IMR-90 (cell line): ENCODE measurements at regions not wholly inside any gene's neighbourhood (a gene's known extent, or its start where the extent isn't known, plus 50 kb on each side); places are given as distances from the start of the nearest gene placed in this dataset.
"Not testable (repeated sequence)": the region's sequence is repeated elsewhere in the genome, so short reads cannot be mapped to it uniquely, and the experiment has no call there.

Experiments used
- ATAC-seq: fragments of 200-7000 bp; cut with Tn5 transposase; 2 replicates; pipeline ENCODE4 v1.9.1; 2020; ENCODE audit warnings: low read depth, mild to moderate bottlenecking, moderate library complexity
- BruUV-seq: library from RNA; stranded (reverse); fragments of 400-500 nt; replicated peaks from 2 replicates; lab custom pipeline; 2021; lab: Mats Ljungman, UMichigan
- CTCF ChIA-PET: fragments of 300-600 bp; formaldehyde crosslinking; extraction: SDS; loops from one replicate; lab custom pipeline; 2021; ENCODE audit warnings: antibody characterized with exemption; lab: Yijun Ruan, JAX
- POLR2A ChIA-PET: fragments of 300-600 bp; sonication (Branson Sonifier 250); formaldehyde crosslinking; loops from one replicate; lab custom pipeline; 2022; ENCODE audit warnings: antibody characterized with exemption; ENCODE audit not compliant: unreplicated experiment; lab: Charles Lee
- DNase-seq: peaks from one replicate; pipeline ENCODE4 v3.0.0; 2013
- H2AFZ ChIP-seq: replicated peaks from 2 replicates; pipeline ENCODE3; 2013; ENCODE audit warnings: low read length, mild to moderate bottlenecking; ENCODE audit not compliant: poor library complexity
- H2AK5ac ChIP-seq: 2 replicates; pipeline ENCODE4 v1.6.1; 2013; ENCODE audit warnings: low read depth, low read length, inconsistent platforms
- H2AK9ac ChIP-seq: replicated peaks from 2 replicates; pipeline ENCODE3; 2013; ENCODE audit warnings: mild to moderate bottlenecking, low read depth, low read length, moderate library complexity; ENCODE audit not compliant: poor library complexity
- H2BK120ac ChIP-seq: 2 replicates; pipeline ENCODE4 v1.6.1; 2013; ENCODE audit warnings: low read depth, low read length, inconsistent platforms
- H2BK15ac ChIP-seq: 3 replicates; pipeline ENCODE4 v1.6.1; 2013; ENCODE audit warnings: low read depth, low read length, inconsistent platforms
- H2BK20ac ChIP-seq: 2 replicates; pipeline ENCODE4 v1.6.1; 2013; ENCODE audit warnings: low read depth, mild to moderate bottlenecking, inconsistent platforms, low read length, moderate library complexity
- H2BK5ac ChIP-seq: 2 replicates; pipeline ENCODE4 v1.6.1; 2013; ENCODE audit warnings: mild to moderate bottlenecking, low read depth, low read length, inconsistent platforms; ENCODE audit not compliant: poor library complexity, severe bottlenecking
- H3K14ac ChIP-seq: replicated peaks from 2 replicates; pipeline ENCODE4 v1.6.1; 2013; ENCODE audit warnings: low read depth, low read length, inconsistent platforms
- H3K18ac ChIP-seq: 2 replicates; pipeline ENCODE4 v1.6.1; 2013; ENCODE audit warnings: low read depth, low read length, control low read depth
- H3K23ac ChIP-seq: 2 replicates; pipeline ENCODE4 v1.6.1; 2013; ENCODE audit warnings: low read depth, low read length, inconsistent platforms
- H3K27ac ChIP-seq: 2 replicates; pipeline ENCODE4 v1.5.1; 2013; ENCODE audit warnings: mild to moderate bottlenecking, control low read depth, low read length; ENCODE audit not compliant: insufficient read depth
- H3K27me3 ChIP-seq: 2 replicates; pipeline ENCODE4 v1.6.1; 2013; ENCODE audit warnings: low read length; ENCODE audit not compliant: control insufficient read depth, insufficient read depth
- H3K36me3 ChIP-seq: 2 replicates; pipeline ENCODE4 v1.6.1; 2013; ENCODE audit warnings: low read length, mixed read lengths; ENCODE audit not compliant: control insufficient read depth, insufficient read depth
- H3K4ac ChIP-seq: 2 replicates; pipeline ENCODE4 v1.6.1; 2013; ENCODE audit warnings: low read depth, low read length, inconsistent platforms
- H3K4me1 ChIP-seq: 2 replicates; pipeline ENCODE4 v1.6.1; 2013; ENCODE audit warnings: low read length, mixed read lengths; ENCODE audit not compliant: control insufficient read depth, insufficient read depth
- H3K4me2 ChIP-seq: 2 replicates; pipeline ENCODE4 v1.6.1; 2013; ENCODE audit warnings: low read depth, mild to moderate bottlenecking, control low read depth, low read length, moderate library complexity
- H3K4me3 ChIP-seq: 2 replicates; pipeline ENCODE4 v1.5.1; 2013; ENCODE audit warnings: low read depth, mild to moderate bottlenecking, control low read depth, low read length, moderate library complexity; ENCODE audit not compliant: insufficient read depth
- H3K56ac ChIP-seq: 2 replicates; pipeline ENCODE4 v1.6.1; 2013; ENCODE audit warnings: low read length, inconsistent platforms; ENCODE audit not compliant: insufficient read depth; ENCODE audit errors: extremely low read depth
- H3K79me1 ChIP-seq, 2 experiments: 2 replicates each; pipeline ENCODE4 v1.6.1; 2013; ENCODE audit warnings: low read length in 2 of 2, inconsistent platforms in 1 of 2, low read depth in 1 of 2
- H3K9ac ChIP-seq: 2 replicates; pipeline ENCODE4 v1.6.1; 2013; ENCODE audit warnings: low read depth, low read length, control low read depth
- H3K9me1 ChIP-seq: 2 replicates; pipeline ENCODE4 v1.6.1; 2013; ENCODE audit warnings: low read length, inconsistent platforms; ENCODE audit not compliant: insufficient read depth
- H3K9me3 ChIP-seq: 2 replicates; pipeline ENCODE4 v1.6.1; 2013; ENCODE audit warnings: low read length; ENCODE audit not compliant: control insufficient read depth, insufficient read depth
- H4K20me1 ChIP-seq: 2 replicates; pipeline ENCODE4 v1.6.1; 2013; ENCODE audit warnings: low read length, inconsistent platforms; ENCODE audit not compliant: insufficient read depth
- H4K5ac ChIP-seq: 2 replicates; pipeline ENCODE4 v1.6.1; 2013; ENCODE audit warnings: mild to moderate bottlenecking, low read depth, low read length, control low read depth
- H4K8ac ChIP-seq, 2 experiments: 2 replicates each; pipeline ENCODE4 v1.6.1; 2013; ENCODE audit warnings: low read depth in 2 of 2, low read length in 2 of 2, control low read depth in 1 of 2, inconsistent platforms in 1 of 2
- H4K91ac ChIP-seq: 2 replicates; pipeline ENCODE4 v1.6.1; 2013; ENCODE audit warnings: low read depth, low read length, inconsistent platforms; ENCODE audit not compliant: insufficient read depth
- WGBS, 2 experiments: methylation state at CpG; one replicate each; pipeline versions ENCODE4 v1.1.5 to v1.1.7; 2013; ENCODE audit warnings: missing lambda C conversion rate in 2 of 2; ENCODE audit not compliant: insufficient read length in 1 of 2; ENCODE audit errors: extremely low coverage in 2 of 2; 5-methylcytosine and 5-hydroxymethylcytosine counted together
- dilution Hi-C: fragments of 300-500 bp; cut with HindIII; formaldehyde crosslinking; loops from one replicate; pipeline ENCODE4 v1.14.3; 2018; ENCODE audit warnings: low sequenced_read_pairs; ENCODE audit not compliant: unreplicated experiment
- in situ Hi-C: fragments of 300-500 bp; cut with MboI; formaldehyde crosslinking; loops from 3 replicates; pipeline ENCODE4 v1.14.3; 2019; ENCODE audit warnings: low sequenced_read_pairs, inconsistent platforms, mixed read lengths
- intact Hi-C: fragments of 100-400 bp; cut with micrococcal nuclease; formaldehyde crosslinking; loops from 2 replicates; pipeline ENCODE4 v1.10.0; 2022

GRCh38 chr21:6374926-6375325 lies 4146.5 kb upstream of the TPTE start:
- in situ Hi-C loops = not testable (repeated sequence)

GRCh38 chr21:6375776-6376175 lies 4145.6 kb upstream of the TPTE start:
- H2AFZ ChIP-seq, H3K56ac ChIP-seq, in situ Hi-C loops, H3K79me1 ChIP-seq, H4K91ac ChIP-seq, H3K14ac ChIP-seq, H3K9me3 ChIP-seq, CTCF ChIA-PET, H2AK5ac ChIP-seq, dilution Hi-C loops, H2BK15ac ChIP-seq, H4K20me1 ChIP-seq, BruUV-seq, H2BK20ac ChIP-seq, intact Hi-C loops, H3K9ac ChIP-seq, H2BK5ac ChIP-seq, H3K27ac ChIP-seq, H2AK9ac ChIP-seq, H3K9me1 ChIP-seq, H3K4ac ChIP-seq, H4K5ac ChIP-seq, H3K18ac ChIP-seq, H4K8ac ChIP-seq, H3K23ac ChIP-seq, H3K4me2 ChIP-seq, ATAC-seq, H3K4me1 ChIP-seq, DNase-seq, H3K4me3 ChIP-seq, H3K27me3 ChIP-seq, POLR2A ChIA-PET, H3K36me3 ChIP-seq, H2BK120ac ChIP-seq: not testable (repeated sequence)
- no CpG with 5 or more reads among the region's 5 CpGs for WGBS, 2 experiments

More at GRCh38 chr21:6374926-6375325, 4146.5 kb upstream of the TPTE start:
- H4K20me1 ChIP-seq, H3K56ac ChIP-seq, dilution Hi-C loops, intact Hi-C loops, H2AK5ac ChIP-seq, H3K4me3 ChIP-seq, H3K23ac ChIP-seq, H3K9ac ChIP-seq, H4K91ac ChIP-seq, BruUV-seq, ATAC-seq, H3K36me3 ChIP-seq, H3K4ac ChIP-seq, H3K18ac ChIP-seq, H2BK15ac ChIP-seq, H2BK20ac ChIP-seq, H3K79me1 ChIP-seq, H3K9me1 ChIP-seq, H3K27me3 ChIP-seq, DNase-seq, H4K5ac ChIP-seq, H3K4me2 ChIP-seq, H3K4me1 ChIP-seq, POLR2A ChIA-PET, H2AFZ ChIP-seq, H3K14ac ChIP-seq, H2BK120ac ChIP-seq, H3K27ac ChIP-seq, H3K9me3 ChIP-seq, H2AK9ac ChIP-seq, H2BK5ac ChIP-seq, H4K8ac ChIP-seq: not testable (repeated sequence)
- CTCF ChIA-PET = interaction anchor here (1.8 kb wide), 1 partner anchor 12 kb away, joined by 11 read pairs; no protein-coding TSS in a partner anchor
- WGBS, 2 experiments = 29% methylated on average over 2 of the region's 4 CpGs; no CpG with 5 or more reads in 1 of the 2 experiments
